HFF-Myc (cell line): ENCODE measurements at regions not wholly inside any gene's neighbourhood (a gene's known extent, or its start where the extent isn't known, plus 50 kb on each side); places are given as distances from the start of the nearest gene placed in this dataset.

Source experiments
- DNase-seq: peaks from one replicate; pipeline ENCODE4 v3.0.0-alpha.2; 2011; ENCODE audit warnings: low read depth; ENCODE audit errors: extremely low read depth
- H3K4me3 ChIP-seq: replicated peaks from 2 replicates; pipeline ENCODE4 v1.5.1; 2011; ENCODE audit warnings: low read depth, mild to moderate bottlenecking, control low read depth, low read length
- CTCF ChIP-seq: IDR thresholded peaks from 2 replicates; pipeline ENCODE4 v1.5.1; 2012; ENCODE audit warnings: mild to moderate bottlenecking, low read depth, low read length, control low read depth; ENCODE audit errors: missing control alignments

GRCh38 chr11:69383372-69384250, 89.7 kb downstream of the MYEOV start:
- no peak for DNase-seq
- no peak for TF ChIP-seq CTCF
- H3K4me3 ChIP-seq: no peak overlapping the region

- no peak overlapping the region for H3K4me3 ChIP-seq
- no peak for TF ChIP-seq CTCF
- no peak for DNase-seq
Observed at GRCh38 chr11:69384251-69385143, 90.5 kb downstream of the MYEOV start.

- no peak for TF ChIP-seq CTCF
- DNase-seq: no peak
- no peak overlapping the region for H3K4me3 ChIP-seq
Observed at GRCh38 chr11:69385144-69385820, 91.3 kb downstream of the MYEOV start.

GRCh38 chr11:69385832-69386427, 92.0 kb downstream of the MYEOV start:
- no peak overlapping the region for H3K4me3 ChIP-seq
- no peak for DNase-seq
- TF ChIP-seq CTCF: no peak

- TF ChIP-seq CTCF: no peak
- H3K4me3 ChIP-seq: no peak overlapping the region
Observed at GRCh38 chr11:69386594-69387408, 92.8 kb downstream of the MYEOV start.

More at GRCh38 chr11:69386594-69387408, 92.8 kb downstream of the MYEOV start:
- no peak for DNase-seq
